ENCODE measurements at regions not wholly inside any gene's neighbourhood (a gene's known extent, or its start where the extent isn't known, plus 50 kb on each side); places are given as distances from the start of the nearest gene placed in this dataset.

DNA sequence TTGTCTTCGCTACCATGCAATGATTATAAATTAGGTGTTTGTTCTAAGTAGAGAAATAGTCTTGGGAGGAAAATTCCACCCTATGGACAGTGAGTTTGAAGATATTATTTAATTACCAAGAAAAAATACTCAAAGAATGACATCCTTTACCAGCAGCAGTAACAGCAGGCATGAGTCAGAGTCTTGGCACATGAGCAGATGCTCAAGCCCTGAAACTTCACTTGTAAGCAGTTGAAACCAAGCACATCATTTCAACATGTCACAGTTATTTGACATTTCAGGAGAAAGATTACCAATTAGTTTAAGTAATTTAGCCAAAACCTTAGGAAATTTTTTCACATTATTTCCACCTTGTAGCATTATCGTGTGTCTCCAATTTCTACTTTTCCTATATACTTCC, 99.2 kb downstream of the C12orf50 start:
- Histone ChIP-seq H3K36me3 (replicated peaks in 1 of 2; ENCODE audit: control extremely low read depth in 1 of 2, control insufficient read depth in 1 of 2, extremely low read depth in 1 of 2, insufficient read depth in 2 of 2, low read length in 1 of 2) (no peaks in the 10 kb centered on the region), H4K20me1 (ENCODE audit: control insufficient read depth, insufficient read depth, low read length, poor library complexity, severe bottlenecking) (no peaks in the 10 kb centered on the region), H2AFZ (ENCODE audit: insufficient read depth, low read depth, low read length, poor library complexity, severe bottlenecking) (no peak overlapping the region), H3K27me3 (replicated peaks in 1 of 4; ENCODE audit: control extremely low read depth in 1 of 4, control insufficient read depth in 3 of 4, insufficient read depth in 4 of 4, low read length in 3 of 4) (peaks cover 0 to 2% (median 0%) of the 10 kb centered on the region in 4 experiments), H3K4me1 (ENCODE audit: control insufficient read depth in 2 of 2, insufficient read depth in 2 of 2, low read length in 2 of 2) (no peaks in the 10 kb centered on the region), H3K27ac (ENCODE audit: low read length in 2 of 2) (no peak overlapping the region), H3K4me3 (ENCODE audit: control extremely low read depth in 1 of 5, extremely low read depth in 1 of 5, insufficient read depth in 1 of 5, low read depth in 2 of 5, low read length in 4 of 5) (no peak overlapping the region), H3K9ac (ENCODE audit: low read length) (no peak overlapping the region), H3K4me2 (replicated peaks; ENCODE audit: low read depth, low read length, poor library complexity, severe bottlenecking) (no peak overlapping the region), H3K79me2 (ENCODE audit: control insufficient read depth, insufficient read depth, low read length) (no peaks in the 10 kb centered on the region), H3K9me3 (ENCODE audit: control extremely low read depth in 1 of 3, control insufficient read depth in 2 of 3, insufficient read depth in 1 of 3, low read length in 2 of 3) (no peaks in the 10 kb centered on the region)
- Mint-ChIP-seq H3K27ac (no peak overlapping the region), H3K27me3 (no peaks in the 10 kb centered on the region), H3K9me3 (ENCODE audit: insufficient read depth) (no peaks in the 10 kb centered on the region), H3K4me3 (no peak overlapping the region), H3K4me1 (no peaks in the 10 kb centered on the region)
- WGBS (ENCODE audit: insufficient coverage): no CpG with 5 or more reads among the region's 2 CpGs
- DNase-seq (no peak), ATAC-seq (ENCODE audit: low read depth) (no peak)
- intact Hi-C loops (cut with micrococcal nuclease): no loop called here
- CTCF ChIA-PET: no interaction called here
- POLR2A ChIA-PET: no interaction called here
- TF ChIP-seq EZH2 (IDR thresholded peaks at IDR 0.05; ENCODE audit: borderline replicate concordance, insufficient read depth, low read depth, low read length, poor library complexity, severe bottlenecking): no peak
- TF ChIP-seq, protein P1, sequence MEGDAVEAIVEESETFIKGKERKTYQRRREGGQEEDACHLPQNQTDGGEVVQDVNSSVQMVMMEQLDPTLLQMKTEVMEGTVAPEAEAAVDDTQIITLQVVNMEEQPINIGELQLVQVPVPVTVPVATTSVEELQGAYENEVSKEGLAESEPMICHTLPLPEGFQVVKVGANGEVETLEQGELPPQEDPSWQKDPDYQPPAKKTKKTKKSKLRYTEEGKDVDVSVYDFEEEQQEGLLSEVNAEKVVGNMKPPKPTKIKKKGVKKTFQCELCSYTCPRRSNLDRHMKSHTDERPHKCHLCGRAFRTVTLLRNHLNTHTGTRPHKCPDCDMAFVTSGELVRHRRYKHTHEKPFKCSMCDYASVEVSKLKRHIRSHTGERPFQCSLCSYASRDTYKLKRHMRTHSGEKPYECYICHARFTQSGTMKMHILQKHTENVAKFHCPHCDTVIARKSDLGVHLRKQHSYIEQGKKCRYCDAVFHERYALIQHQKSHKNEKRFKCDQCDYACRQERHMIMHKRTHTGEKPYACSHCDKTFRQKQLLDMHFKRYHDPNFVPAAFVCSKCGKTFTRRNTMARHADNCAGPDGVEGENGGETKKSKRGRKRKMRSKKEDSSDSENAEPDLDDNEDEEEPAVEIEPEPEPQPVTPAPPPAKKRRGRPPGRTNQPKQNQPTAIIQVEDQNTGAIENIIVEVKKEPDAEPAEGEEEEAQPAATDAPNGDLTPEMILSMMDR (IDR thresholded peaks at IDR 0.05): no peak

DNA sequence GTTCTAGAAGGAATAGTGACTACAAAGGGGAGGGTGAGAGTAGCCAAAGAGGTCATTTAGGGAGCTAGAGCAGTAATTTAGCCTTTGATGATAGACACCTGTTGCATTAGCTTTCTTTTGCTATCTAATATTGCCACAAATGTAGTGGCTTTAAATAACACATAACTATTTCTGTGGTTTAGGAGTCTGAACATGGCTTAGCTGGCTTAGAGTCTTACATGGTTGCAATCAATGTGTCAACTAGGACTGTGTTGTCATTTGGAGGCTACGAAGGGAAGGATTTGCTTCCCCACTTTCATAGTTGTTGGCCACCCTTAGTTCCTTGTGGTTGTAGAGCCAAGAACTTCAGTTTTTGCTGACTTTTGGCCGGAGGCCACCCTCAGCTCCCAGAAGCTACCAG, 99.9 kb downstream of the C12orf50 start:
- CTCF ChIA-PET: no interaction called here
- Histone ChIP-seq H3K4me1 (ENCODE audit: control insufficient read depth in 2 of 2, insufficient read depth in 2 of 2, low read length in 2 of 2) (no peaks in the 10 kb centered on the region), H3K4me3 (ENCODE audit: control extremely low read depth in 1 of 5, extremely low read depth in 1 of 5, insufficient read depth in 1 of 5, low read depth in 2 of 5, low read length in 4 of 5) (no peak overlapping the region), H3K79me2 (ENCODE audit: control insufficient read depth, insufficient read depth, low read length) (no peaks in the 10 kb centered on the region), H3K36me3 (replicated peaks in 1 of 2; ENCODE audit: control extremely low read depth in 1 of 2, control insufficient read depth in 1 of 2, extremely low read depth in 1 of 2, insufficient read depth in 2 of 2, low read length in 1 of 2) (no peaks in the 10 kb centered on the region), H3K27me3 (replicated peaks in 1 of 4; ENCODE audit: control extremely low read depth in 1 of 4, control insufficient read depth in 3 of 4, insufficient read depth in 4 of 4, low read length in 3 of 4) (peaks cover 0 to 2% (median 0%) of the 10 kb centered on the region in 4 experiments), H3K9ac (ENCODE audit: low read length) (no peak overlapping the region), H2AFZ (ENCODE audit: insufficient read depth, low read depth, low read length, poor library complexity, severe bottlenecking) (no peak overlapping the region), H3K27ac (ENCODE audit: low read length in 2 of 2) (no peak overlapping the region), H3K4me2 (replicated peaks; ENCODE audit: low read depth, low read length, poor library complexity, severe bottlenecking) (no peak overlapping the region), H3K9me3 (ENCODE audit: control extremely low read depth in 1 of 3, control insufficient read depth in 2 of 3, insufficient read depth in 1 of 3, low read length in 2 of 3) (no peaks in the 10 kb centered on the region), H4K20me1 (ENCODE audit: control insufficient read depth, insufficient read depth, low read length, poor library complexity, severe bottlenecking) (no peaks in the 10 kb centered on the region)
- Mint-ChIP-seq H3K27me3 (no peaks in the 10 kb centered on the region), H3K27ac (no peak overlapping the region), H3K4me3 (no peak overlapping the region), H3K4me1 (no peaks in the 10 kb centered on the region), H3K9me3 (ENCODE audit: insufficient read depth) (no peaks in the 10 kb centered on the region)
- whole genome bisulfite sequencing (ENCODE audit: insufficient coverage): 100% methylated on average over 1 of the region's 2 CpGs
- ATAC-seq (ENCODE audit: low read depth) (no peak), DNase-seq (no peak)
- intact Hi-C loops (cut with micrococcal nuclease): no loop called here
- no peak for TF ChIP-seq EZH2 (IDR thresholded peaks at IDR 0.05; ENCODE audit: borderline replicate concordance, insufficient read depth, low read depth, low read length, poor library complexity, severe bottlenecking)
- TF ChIP-seq, protein P1 (IDR thresholded peaks at IDR 0.05): no peak
- POLR2A ChIA-PET: no interaction called here

All from B cell (primary cell).